Fibroblast of lung (primary cell): ENCODE measurements at regions not wholly inside any gene's neighbourhood (a gene's known extent, or its start where the extent isn't known, plus 50 kb on each side); places are given as distances from the start of the nearest gene placed in this dataset.

Experiments used
- EZH2 ChIP-seq: IDR thresholded peaks from 2 replicates; pipeline ENCODE4 v1.5.1; 2012; ENCODE audit warnings: low read length, control low read depth, mild to moderate bottlenecking; ENCODE audit errors: missing control alignments
- TF ChIP-seq, protein P1 (sequence below), 2 donors: IDR thresholded peaks in 1 of 2; conservative IDR thresholded peaks in 1 of 2; 1 replicate in 1 of 2; 2 replicates in 1 of 2; pipeline ENCODE4 v1.5.1; 2011 to 2012; ENCODE audit warnings: low read length in 2 of 2, control low read depth in 1 of 2, inconsistent platforms in 1 of 2, low read depth in 1 of 2, mild to moderate bottlenecking in 1 of 2

GRCh38 chr4:156692016-156692415, 279.6 kb downstream of the PDGFC start:
- TF ChIP-seq, protein P1, sequence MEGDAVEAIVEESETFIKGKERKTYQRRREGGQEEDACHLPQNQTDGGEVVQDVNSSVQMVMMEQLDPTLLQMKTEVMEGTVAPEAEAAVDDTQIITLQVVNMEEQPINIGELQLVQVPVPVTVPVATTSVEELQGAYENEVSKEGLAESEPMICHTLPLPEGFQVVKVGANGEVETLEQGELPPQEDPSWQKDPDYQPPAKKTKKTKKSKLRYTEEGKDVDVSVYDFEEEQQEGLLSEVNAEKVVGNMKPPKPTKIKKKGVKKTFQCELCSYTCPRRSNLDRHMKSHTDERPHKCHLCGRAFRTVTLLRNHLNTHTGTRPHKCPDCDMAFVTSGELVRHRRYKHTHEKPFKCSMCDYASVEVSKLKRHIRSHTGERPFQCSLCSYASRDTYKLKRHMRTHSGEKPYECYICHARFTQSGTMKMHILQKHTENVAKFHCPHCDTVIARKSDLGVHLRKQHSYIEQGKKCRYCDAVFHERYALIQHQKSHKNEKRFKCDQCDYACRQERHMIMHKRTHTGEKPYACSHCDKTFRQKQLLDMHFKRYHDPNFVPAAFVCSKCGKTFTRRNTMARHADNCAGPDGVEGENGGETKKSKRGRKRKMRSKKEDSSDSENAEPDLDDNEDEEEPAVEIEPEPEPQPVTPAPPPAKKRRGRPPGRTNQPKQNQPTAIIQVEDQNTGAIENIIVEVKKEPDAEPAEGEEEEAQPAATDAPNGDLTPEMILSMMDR (conservative IDR thresholded peaks at IDR 0.05 in 1 of 2, IDR thresholded peaks at IDR 0.05 in 1 of 2; ENCODE audit: low read depth in 1 of 2, low read length in 2 of 2), result no peak
- TF ChIP-seq EZH2, result no peak
